ENCODE measurements at regions not wholly inside any gene's neighbourhood (a gene's known extent, or its start where the extent isn't known, plus 50 kb on each side); places are given as distances from the start of the nearest gene placed in this dataset.
"Not testable (repeated sequence)": the region's sequence is repeated elsewhere in the genome, so short reads cannot be mapped to it uniquely, and the experiment has no call there.

- not testable (repeated sequence) for DNase-seq
These were observed 66.9 kb downstream of the FAM72B start for GRCh38 chr1:121117298-121117611.

- DNase-seq = not testable (repeated sequence)
These were observed 66.3 kb downstream of the FAM72B start for GRCh38 chr1:121117622-121118479.

All from activated CD4-positive, alpha-beta T cell treated with anti-CD3 and anti-CD28 coated beads, Interleukin-2, amount 50 U/mL, for 4 hours (primary cell).